ENCODE measurements at regions not wholly inside any gene's neighbourhood (a gene's known extent, or its start where the extent isn't known, plus 50 kb on each side); places are given as distances from the start of the nearest gene placed in this dataset.

DNA sequence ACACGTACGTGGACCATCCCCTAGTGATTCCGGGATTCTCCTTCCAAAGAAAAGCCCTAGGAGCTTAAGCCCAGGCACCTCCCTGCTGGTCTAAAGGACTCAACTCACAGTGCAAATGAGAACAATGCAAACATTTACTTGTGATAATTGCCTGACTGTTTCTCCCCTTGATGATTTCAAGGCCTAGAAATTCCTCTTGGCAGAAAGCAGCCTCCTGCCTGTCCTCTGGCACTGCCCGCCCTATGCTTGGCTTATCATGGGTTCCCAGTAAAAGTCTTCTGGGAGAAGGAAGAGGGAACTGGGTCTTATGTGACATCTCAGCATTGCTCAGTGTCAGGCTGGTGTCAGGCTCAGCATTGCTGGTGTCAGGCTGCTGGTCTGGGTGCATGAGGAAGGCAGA is 351.8 kb downstream of the SHANK2 start:
- H3K27me3 ChIP-seq (ENCODE audit: control insufficient read depth in 2 of 2, insufficient read depth in 2 of 2, low read length in 2 of 2) = peaks cover 0 to 8% of the 10 kb centered on the region in 2 experiments; a peak in 2 of 5 replicates
- WGBS (ENCODE audit: insufficient coverage, low coverage, missing lambda C conversion rate) = 3% methylated on average over 4 of the region's 4 CpGs
- POLR2A ChIA-PET = interaction anchor here (0.7 kb wide), 1 partner anchor 1925 kb away, joined by 3 read pairs; no protein-coding TSS in a partner anchor
- TF ChIP-seq SMARCA4 (IDR thresholded peaks at IDR 0.05) (no peak), ZNF699 (CRISPR knock-in tag; IDR thresholded peaks at IDR 0.05; ENCODE audit: insufficient replicate concordance) (no peak), SRSF3 (IDR thresholded peaks at IDR 0.05; ENCODE audit: insufficient read depth, low read length) (no peak), TFAM (CRISPR knock-in tag; conservative IDR thresholded peaks at IDR 0.05) (no peak)
- TF ChIP-seq, protein P1, sequence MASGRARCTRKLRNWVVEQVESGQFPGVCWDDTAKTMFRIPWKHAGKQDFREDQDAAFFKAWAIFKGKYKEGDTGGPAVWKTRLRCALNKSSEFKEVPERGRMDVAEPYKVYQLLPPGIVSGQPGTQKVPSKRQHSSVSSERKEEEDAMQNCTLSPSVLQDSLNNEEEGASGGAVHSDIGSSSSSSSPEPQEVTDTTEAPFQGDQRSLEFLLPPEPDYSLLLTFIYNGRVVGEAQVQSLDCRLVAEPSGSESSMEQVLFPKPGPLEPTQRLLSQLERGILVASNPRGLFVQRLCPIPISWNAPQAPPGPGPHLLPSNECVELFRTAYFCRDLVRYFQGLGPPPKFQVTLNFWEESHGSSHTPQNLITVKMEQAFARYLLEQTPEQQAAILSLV (tag; IDR thresholded peaks at IDR 0.05) = no peak
- TF ChIP-seq, protein P2, sequence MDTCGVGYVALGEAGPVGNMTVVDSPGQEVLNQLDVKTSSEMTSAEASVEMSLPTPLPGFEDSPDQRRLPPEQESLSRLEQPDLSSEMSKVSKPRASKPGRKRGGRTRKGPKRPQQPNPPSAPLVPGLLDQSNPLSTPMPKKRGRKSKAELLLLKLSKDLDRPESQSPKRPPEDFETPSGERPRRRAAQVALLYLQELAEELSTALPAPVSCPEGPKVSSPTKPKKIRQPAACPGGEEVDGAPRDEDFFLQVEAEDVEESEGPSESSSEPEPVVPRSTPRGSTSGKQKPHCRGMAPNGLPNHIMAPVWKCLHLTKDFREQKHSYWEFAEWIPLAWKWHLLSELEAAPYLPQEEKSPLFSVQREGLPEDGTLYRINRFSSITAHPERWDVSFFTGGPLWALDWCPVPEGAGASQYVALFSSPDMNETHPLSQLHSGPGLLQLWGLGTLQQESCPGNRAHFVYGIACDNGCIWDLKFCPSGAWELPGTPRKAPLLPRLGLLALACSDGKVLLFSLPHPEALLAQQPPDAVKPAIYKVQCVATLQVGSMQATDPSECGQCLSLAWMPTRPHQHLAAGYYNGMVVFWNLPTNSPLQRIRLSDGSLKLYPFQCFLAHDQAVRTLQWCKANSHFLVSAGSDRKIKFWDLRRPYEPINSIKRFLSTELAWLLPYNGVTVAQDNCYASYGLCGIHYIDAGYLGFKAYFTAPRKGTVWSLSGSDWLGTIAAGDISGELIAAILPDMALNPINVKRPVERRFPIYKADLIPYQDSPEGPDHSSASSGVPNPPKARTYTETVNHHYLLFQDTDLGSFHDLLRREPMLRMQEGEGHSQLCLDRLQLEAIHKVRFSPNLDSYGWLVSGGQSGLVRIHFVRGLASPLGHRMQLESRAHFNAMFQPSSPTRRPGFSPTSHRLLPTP (IDR thresholded peaks at IDR 0.05; ENCODE audit: borderline replicate concordance, extremely low read depth, insufficient read length) = no peak
- TF ChIP-seq, protein P3, sequence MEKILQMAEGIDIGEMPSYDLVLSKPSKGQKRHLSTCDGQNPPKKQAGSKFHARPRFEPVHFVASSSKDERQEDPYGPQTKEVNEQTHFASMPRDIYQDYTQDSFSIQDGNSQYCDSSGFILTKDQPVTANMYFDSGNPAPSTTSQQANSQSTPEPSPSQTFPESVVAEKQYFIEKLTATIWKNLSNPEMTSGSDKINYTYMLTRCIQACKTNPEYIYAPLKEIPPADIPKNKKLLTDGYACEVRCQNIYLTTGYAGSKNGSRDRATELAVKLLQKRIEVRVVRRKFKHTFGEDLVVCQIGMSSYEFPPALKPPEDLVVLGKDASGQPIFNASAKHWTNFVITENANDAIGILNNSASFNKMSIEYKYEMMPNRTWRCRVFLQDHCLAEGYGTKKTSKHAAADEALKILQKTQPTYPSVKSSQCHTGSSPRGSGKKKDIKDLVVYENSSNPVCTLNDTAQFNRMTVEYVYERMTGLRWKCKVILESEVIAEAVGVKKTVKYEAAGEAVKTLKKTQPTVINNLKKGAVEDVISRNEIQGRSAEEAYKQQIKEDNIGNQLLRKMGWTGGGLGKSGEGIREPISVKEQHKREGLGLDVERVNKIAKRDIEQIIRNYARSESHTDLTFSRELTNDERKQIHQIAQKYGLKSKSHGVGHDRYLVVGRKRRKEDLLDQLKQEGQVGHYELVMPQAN (IDR thresholded peaks at IDR 0.05; ENCODE audit: borderline replicate concordance) = no peak
- TF ChIP-seq, protein P4, sequence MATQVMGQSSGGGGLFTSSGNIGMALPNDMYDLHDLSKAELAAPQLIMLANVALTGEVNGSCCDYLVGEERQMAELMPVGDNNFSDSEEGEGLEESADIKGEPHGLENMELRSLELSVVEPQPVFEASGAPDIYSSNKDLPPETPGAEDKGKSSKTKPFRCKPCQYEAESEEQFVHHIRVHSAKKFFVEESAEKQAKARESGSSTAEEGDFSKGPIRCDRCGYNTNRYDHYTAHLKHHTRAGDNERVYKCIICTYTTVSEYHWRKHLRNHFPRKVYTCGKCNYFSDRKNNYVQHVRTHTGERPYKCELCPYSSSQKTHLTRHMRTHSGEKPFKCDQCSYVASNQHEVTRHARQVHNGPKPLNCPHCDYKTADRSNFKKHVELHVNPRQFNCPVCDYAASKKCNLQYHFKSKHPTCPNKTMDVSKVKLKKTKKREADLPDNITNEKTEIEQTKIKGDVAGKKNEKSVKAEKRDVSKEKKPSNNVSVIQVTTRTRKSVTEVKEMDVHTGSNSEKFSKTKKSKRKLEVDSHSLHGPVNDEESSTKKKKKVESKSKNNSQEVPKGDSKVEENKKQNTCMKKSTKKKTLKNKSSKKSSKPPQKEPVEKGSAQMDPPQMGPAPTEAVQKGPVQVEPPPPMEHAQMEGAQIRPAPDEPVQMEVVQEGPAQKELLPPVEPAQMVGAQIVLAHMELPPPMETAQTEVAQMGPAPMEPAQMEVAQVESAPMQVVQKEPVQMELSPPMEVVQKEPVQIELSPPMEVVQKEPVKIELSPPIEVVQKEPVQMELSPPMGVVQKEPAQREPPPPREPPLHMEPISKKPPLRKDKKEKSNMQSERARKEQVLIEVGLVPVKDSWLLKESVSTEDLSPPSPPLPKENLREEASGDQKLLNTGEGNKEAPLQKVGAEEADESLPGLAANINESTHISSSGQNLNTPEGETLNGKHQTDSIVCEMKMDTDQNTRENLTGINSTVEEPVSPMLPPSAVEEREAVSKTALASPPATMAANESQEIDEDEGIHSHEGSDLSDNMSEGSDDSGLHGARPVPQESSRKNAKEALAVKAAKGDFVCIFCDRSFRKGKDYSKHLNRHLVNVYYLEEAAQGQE (IDR thresholded peaks at IDR 0.05; ENCODE audit: borderline replicate concordance) = no peak
- TF ChIP-seq, protein P4 (CRISPR knock-in tag; IDR thresholded peaks at IDR 0.05; ENCODE audit: low read depth) = no peak

More for the DNA sequence above, 351.8 kb downstream of the SHANK2 start:
- no TSS peak for BruUV-seq (replicated peaks)
- Histone ChIP-seq H3K4me2 (ENCODE audit: insufficient read depth, low read length) (no peak overlapping the region), H3K27ac (ENCODE audit: extremely low read depth, low read depth, low read length) (no peak overlapping the region), H3K36me3 (ENCODE audit: control insufficient read depth, insufficient read depth, low read length) (no peaks in the 10 kb centered on the region), H3K9me3 (replicated peaks; ENCODE audit: control insufficient read depth, insufficient read depth, low read depth, low read length) (0 out of 2 replicates have a peak, but pooled peaks cover 1% of the 10 kb centered on the region), H4K20me1 (replicated peaks; ENCODE audit: control insufficient read depth, insufficient read depth, low read length) (no peaks in the 10 kb centered on the region), H3K9me1 (ENCODE audit: control insufficient read depth, insufficient read depth, low read length) (no peaks in the 10 kb centered on the region), H3K9ac (ENCODE audit: insufficient read depth in 1 of 2, low read depth in 2 of 2, low read length in 2 of 2) (no peak overlapping the region), H3K79me2 (ENCODE audit: control insufficient read depth, insufficient read depth, low read length) (no peaks in the 10 kb centered on the region), H3K4me1 (replicated peaks in 1 of 2; ENCODE audit: control insufficient read depth in 2 of 2, insufficient read depth in 2 of 2, low read length in 2 of 2) (no peaks in the 10 kb centered on the region), H2AFZ (ENCODE audit: low read depth, low read length) (no peak overlapping the region), H3K4me3 (no peak overlapping the region)
- no peak for FAIRE-seq
- in situ Hi-C loops (cut with MboI) (no loop called here), intact Hi-C loops (cut with micrococcal nuclease) (no loop called here)
- no peak for ATAC-seq
- no peak for DNase-seq (ENCODE audit: extremely low read depth in 1 of 4, low spot score in 3 of 4)
- CTCF ChIA-PET (ENCODE audit: low intra/inter-chr PET ratio) = no interaction called here

Data from K562 (cell line).